ENCODE measurements at regions not wholly inside any gene's neighbourhood (a gene's known extent, or its start where the extent isn't known, plus 50 kb on each side); places are given as distances from the start of the nearest gene placed in this dataset.

DNA sequence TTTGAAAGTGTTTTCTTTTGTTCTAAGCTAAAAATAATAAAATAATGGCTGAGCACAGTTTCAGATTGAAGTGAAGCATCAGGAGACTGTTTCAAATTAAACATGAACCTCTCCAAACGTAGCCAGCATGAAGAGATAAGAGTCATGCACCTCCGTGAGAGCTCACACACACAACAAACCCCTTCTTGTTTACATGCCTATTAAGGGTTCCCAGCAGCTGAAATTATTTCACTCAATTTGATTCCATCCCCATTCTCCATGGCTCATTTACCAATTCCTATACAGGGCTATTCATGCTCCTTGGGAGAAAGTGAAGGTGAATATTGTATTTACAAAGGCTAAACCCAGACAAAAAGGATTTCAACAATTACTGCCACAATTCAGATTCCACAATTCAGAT, 954.1 kb upstream of the INTU start:
- no peak overlapping the region for H3K4me3 ChIP-seq (replicated peaks; ENCODE audit: insufficient read depth, low read length)
- no peak overlapping the region for H3K27ac ChIP-seq (replicated peaks)
- H3K27me3 ChIP-seq (ENCODE audit: insufficient read depth, poor library complexity, severe bottlenecking), result no peaks in the 10 kb centered on the region
- TF ChIP-seq GABPA (IDR thresholded peaks at IDR 0.05; ENCODE audit: low read depth), result no peak
- no peak for TF ChIP-seq CTCF (IDR thresholded peaks at IDR 0.05; ENCODE audit: insufficient read depth, low read length)
- no peak for TF ChIP-seq POLR2AphosphoS5 (IDR thresholded peaks at IDR 0.05; ENCODE audit: low read depth)
- no peak for TF ChIP-seq SPI1 (IDR thresholded peaks at IDR 0.05; ENCODE audit: borderline replicate concordance, low read depth)
- TF ChIP-seq, protein P1, sequence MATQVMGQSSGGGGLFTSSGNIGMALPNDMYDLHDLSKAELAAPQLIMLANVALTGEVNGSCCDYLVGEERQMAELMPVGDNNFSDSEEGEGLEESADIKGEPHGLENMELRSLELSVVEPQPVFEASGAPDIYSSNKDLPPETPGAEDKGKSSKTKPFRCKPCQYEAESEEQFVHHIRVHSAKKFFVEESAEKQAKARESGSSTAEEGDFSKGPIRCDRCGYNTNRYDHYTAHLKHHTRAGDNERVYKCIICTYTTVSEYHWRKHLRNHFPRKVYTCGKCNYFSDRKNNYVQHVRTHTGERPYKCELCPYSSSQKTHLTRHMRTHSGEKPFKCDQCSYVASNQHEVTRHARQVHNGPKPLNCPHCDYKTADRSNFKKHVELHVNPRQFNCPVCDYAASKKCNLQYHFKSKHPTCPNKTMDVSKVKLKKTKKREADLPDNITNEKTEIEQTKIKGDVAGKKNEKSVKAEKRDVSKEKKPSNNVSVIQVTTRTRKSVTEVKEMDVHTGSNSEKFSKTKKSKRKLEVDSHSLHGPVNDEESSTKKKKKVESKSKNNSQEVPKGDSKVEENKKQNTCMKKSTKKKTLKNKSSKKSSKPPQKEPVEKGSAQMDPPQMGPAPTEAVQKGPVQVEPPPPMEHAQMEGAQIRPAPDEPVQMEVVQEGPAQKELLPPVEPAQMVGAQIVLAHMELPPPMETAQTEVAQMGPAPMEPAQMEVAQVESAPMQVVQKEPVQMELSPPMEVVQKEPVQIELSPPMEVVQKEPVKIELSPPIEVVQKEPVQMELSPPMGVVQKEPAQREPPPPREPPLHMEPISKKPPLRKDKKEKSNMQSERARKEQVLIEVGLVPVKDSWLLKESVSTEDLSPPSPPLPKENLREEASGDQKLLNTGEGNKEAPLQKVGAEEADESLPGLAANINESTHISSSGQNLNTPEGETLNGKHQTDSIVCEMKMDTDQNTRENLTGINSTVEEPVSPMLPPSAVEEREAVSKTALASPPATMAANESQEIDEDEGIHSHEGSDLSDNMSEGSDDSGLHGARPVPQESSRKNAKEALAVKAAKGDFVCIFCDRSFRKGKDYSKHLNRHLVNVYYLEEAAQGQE (IDR thresholded peaks at IDR 0.05; ENCODE audit: insufficient replicate concordance, low read depth), result no peak
- no peak for DNase-seq (ENCODE audit: low read depth in 1 of 2, low spot score in 1 of 2)

DNA sequence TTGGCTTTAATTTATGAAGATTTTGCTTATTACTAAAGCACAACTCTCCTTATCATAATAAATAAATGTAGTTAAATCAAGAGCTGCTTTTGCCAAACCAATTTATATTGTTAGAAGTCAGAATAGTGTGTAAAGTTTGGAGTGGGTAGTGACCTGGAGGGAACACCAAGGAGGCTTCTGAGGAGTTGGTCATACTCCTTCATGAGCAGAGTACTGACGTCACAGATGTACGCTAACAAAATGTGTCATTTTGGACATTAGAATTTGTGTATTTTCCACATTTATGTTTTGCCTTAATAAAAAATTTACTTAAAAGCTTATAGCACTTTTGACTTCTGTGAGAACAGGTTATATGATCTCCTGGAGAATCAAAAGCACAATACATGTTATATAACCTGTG, 953.5 kb upstream of the INTU start:
- Histone ChIP-seq H3K27ac (replicated peaks) (no peak overlapping the region), H3K4me3 (replicated peaks; ENCODE audit: insufficient read depth, low read length) (no peak overlapping the region), H3K27me3 (ENCODE audit: insufficient read depth, poor library complexity, severe bottlenecking) (no peaks in the 10 kb centered on the region)
- DNase-seq (ENCODE audit: low read depth in 1 of 2, low spot score in 1 of 2), result no peak
- TF ChIP-seq POLR2AphosphoS5 (IDR thresholded peaks at IDR 0.05; ENCODE audit: low read depth) (no peak), GABPA (IDR thresholded peaks at IDR 0.05; ENCODE audit: low read depth) (no peak)
- TF ChIP-seq, protein P1 (IDR thresholded peaks at IDR 0.05; ENCODE audit: insufficient replicate concordance, low read depth), result no peak

DNA sequence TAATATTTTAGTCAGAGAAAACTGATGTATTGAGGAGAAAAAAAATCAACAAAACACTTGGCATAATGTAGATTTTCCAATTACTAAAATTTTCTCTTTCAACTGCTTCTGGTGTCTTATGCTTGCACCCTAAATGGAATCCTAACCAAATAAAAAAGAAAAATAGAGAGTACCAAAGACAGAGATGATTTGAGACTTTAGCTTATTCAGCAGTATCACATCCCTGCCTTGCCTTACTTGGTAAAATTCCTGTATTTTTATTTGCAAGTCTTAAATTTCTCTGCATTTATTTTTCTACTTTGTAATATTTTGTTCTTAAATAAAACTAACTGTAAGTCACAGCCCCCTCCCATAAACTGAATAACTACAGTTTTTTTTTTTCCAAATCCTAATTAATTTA, 950.5 kb upstream of the INTU start:
- Histone ChIP-seq H3K27ac (replicated peaks) (no peak overlapping the region), H3K27me3 (ENCODE audit: insufficient read depth, poor library complexity, severe bottlenecking) (no peaks in the 10 kb centered on the region), H3K4me3 (replicated peaks; ENCODE audit: insufficient read depth, low read length) (no peak overlapping the region)
- TF ChIP-seq CTCF (IDR thresholded peaks at IDR 0.05; ENCODE audit: insufficient read depth, low read length), result no peak
- no peak for TF ChIP-seq GABPA (IDR thresholded peaks at IDR 0.05; ENCODE audit: low read depth)
- no peak for TF ChIP-seq SPI1 (IDR thresholded peaks at IDR 0.05; ENCODE audit: borderline replicate concordance, low read depth)
- no peak for TF ChIP-seq POLR2AphosphoS5 (IDR thresholded peaks at IDR 0.05; ENCODE audit: low read depth)
- TF ChIP-seq, protein P1 (IDR thresholded peaks at IDR 0.05; ENCODE audit: insufficient replicate concordance, low read depth), result no peak
- no peak for DNase-seq (ENCODE audit: low read depth in 1 of 2, low spot score in 1 of 2)

GRCh38 chr4:126686491-126686890, 946.3 kb upstream of the INTU start:
- no peak overlapping the region for H3K4me3 ChIP-seq (replicated peaks; ENCODE audit: insufficient read depth, low read length)
- H3K27ac ChIP-seq (replicated peaks), result no peak overlapping the region
- no peaks in the 10 kb centered on the region for H3K27me3 ChIP-seq (ENCODE audit: insufficient read depth, poor library complexity, severe bottlenecking)
- TF ChIP-seq SPI1 (IDR thresholded peaks at IDR 0.05; ENCODE audit: borderline replicate concordance, low read depth) (no peak), GABPA (IDR thresholded peaks at IDR 0.05; ENCODE audit: low read depth) (no peak), CTCF (IDR thresholded peaks at IDR 0.05; ENCODE audit: insufficient read depth, low read length) (no peak), POLR2AphosphoS5 (IDR thresholded peaks at IDR 0.05; ENCODE audit: low read depth) (no peak)
- TF ChIP-seq, protein P1 (IDR thresholded peaks at IDR 0.05; ENCODE audit: insufficient replicate concordance, low read depth), result no peak
- DNase-seq (ENCODE audit: low read depth in 1 of 2, low spot score in 1 of 2), result no peak

Measured in HL-60 (cell line).